ENCODE measurements at regions not wholly inside any gene's neighbourhood (a gene's known extent, or its start where the extent isn't known, plus 50 kb on each side); places are given as distances from the start of the nearest gene placed in this dataset.

- H3K4me3 ChIP-seq (ENCODE audit: low read depth, low read length) = no peak overlapping the region
- FAIRE-seq = no peak
Observed at GRCh38 chr12:91333966-91334365, 151.3 kb upstream of the DCN start.

GRCh38 chr12:91332302-91332701 lies 149.7 kb upstream of the DCN start:
- Histone ChIP-seq H3K36me3 (ENCODE audit: control insufficient read depth, insufficient read depth, low read length) (no peaks in the 10 kb centered on the region), H3K4me3 (ENCODE audit: low read depth, low read length) (no peak overlapping the region), H3K27me3 (ENCODE audit: control insufficient read depth, insufficient read depth, low read length) (no peaks in the 10 kb centered on the region)
- DNase-seq (ENCODE audit: low read depth) (no peak), FAIRE-seq (no peak)
- no peak for TF ChIP-seq CTCF (IDR thresholded peaks at IDR 0.05; ENCODE audit: insufficient read depth, low read length, severe bottlenecking)

More at GRCh38 chr12:91333966-91334365, 151.3 kb upstream of the DCN start:
- no peak for TF ChIP-seq CTCF (IDR thresholded peaks at IDR 0.05; ENCODE audit: insufficient read depth, low read length, severe bottlenecking)
- no peaks in the 10 kb centered on the region for H3K36me3 ChIP-seq (ENCODE audit: control insufficient read depth, insufficient read depth, low read length)
- no peak for DNase-seq (ENCODE audit: low read depth)
- H3K27me3 ChIP-seq (ENCODE audit: control insufficient read depth, insufficient read depth, low read length) = no peaks in the 10 kb centered on the region

- Histone ChIP-seq H3K27me3 (ENCODE audit: control insufficient read depth, insufficient read depth, low read length) (no peaks in the 10 kb centered on the region), H3K4me3 (ENCODE audit: low read depth, low read length) (no peak overlapping the region), H3K36me3 (ENCODE audit: control insufficient read depth, insufficient read depth, low read length) (no peaks in the 10 kb centered on the region)
- FAIRE-seq (no peak), DNase-seq (ENCODE audit: low read depth) (no peak)
- TF ChIP-seq CTCF (IDR thresholded peaks at IDR 0.05; ENCODE audit: insufficient read depth, low read length, severe bottlenecking) = no peak
Observed at GRCh38 chr12:91331371-91331770, 148.8 kb upstream of the DCN start.

GRCh38 chr12:91328451-91328850 lies 145.8 kb upstream of the DCN start:
- FAIRE-seq = no peak
- H3K27me3 ChIP-seq (ENCODE audit: control insufficient read depth, insufficient read depth, low read length) = no peaks in the 10 kb centered on the region
- no peaks in the 10 kb centered on the region for H3K36me3 ChIP-seq (ENCODE audit: control insufficient read depth, insufficient read depth, low read length)
- no peak overlapping the region for H3K4me3 ChIP-seq (ENCODE audit: low read depth, low read length)
- no peak for TF ChIP-seq CTCF (IDR thresholded peaks at IDR 0.05; ENCODE audit: insufficient read depth, low read length, severe bottlenecking)
- DNase-seq (ENCODE audit: low read depth) = no peak

GRCh38 chr12:91327889-91328288 lies 145.3 kb upstream of the DCN start:
- Histone ChIP-seq H3K36me3 (ENCODE audit: control insufficient read depth, insufficient read depth, low read length) (no peaks in the 10 kb centered on the region), H3K27me3 (ENCODE audit: control insufficient read depth, insufficient read depth, low read length) (no peaks in the 10 kb centered on the region), H3K4me3 (ENCODE audit: low read depth, low read length) (no peak overlapping the region)
- no peak for TF ChIP-seq CTCF (IDR thresholded peaks at IDR 0.05; ENCODE audit: insufficient read depth, low read length, severe bottlenecking)
- DNase-seq (ENCODE audit: low read depth) (no peak), FAIRE-seq (no peak)

GRCh38 chr12:91327131-91327530 lies 144.5 kb upstream of the DCN start:
- H3K4me3 ChIP-seq (ENCODE audit: low read depth, low read length) = no peak overlapping the region
- no peak for DNase-seq (ENCODE audit: low read depth)
- no peak for TF ChIP-seq CTCF (IDR thresholded peaks at IDR 0.05; ENCODE audit: insufficient read depth, low read length, severe bottlenecking)
- FAIRE-seq = no peak
- no peaks in the 10 kb centered on the region for H3K27me3 ChIP-seq (ENCODE audit: control insufficient read depth, insufficient read depth, low read length)
- H3K36me3 ChIP-seq (ENCODE audit: control insufficient read depth, insufficient read depth, low read length) = no peaks in the 10 kb centered on the region

All from bronchial epithelial cell (primary cell).